Kidney epithelial cell (primary cell): ENCODE measurements at regions not wholly inside any gene's neighbourhood (a gene's known extent, or its start where the extent isn't known, plus 50 kb on each side); places are given as distances from the start of the nearest gene placed in this dataset.
"Not testable (repeated sequence)": the region's sequence is repeated elsewhere in the genome, so short reads cannot be mapped to it uniquely, and the experiment has no call there.

Experiments
- DNase-seq: peaks from one replicate; pipeline ENCODE4 v3.0.0-alpha.2; 2010; ENCODE audit warnings: low read depth
- H3K27me3 ChIP-seq: 2 replicates; pipeline ENCODE4 v1.6.0; 2011; ENCODE audit warnings: low read length; ENCODE audit not compliant: control insufficient read depth, insufficient read depth
- H3K36me3 ChIP-seq: 2 replicates; pipeline ENCODE4 v1.5.1; 2011; ENCODE audit warnings: low read length; ENCODE audit not compliant: control insufficient read depth, insufficient read depth
- H3K4me3 ChIP-seq: 2 replicates; pipeline ENCODE4 v1.5.1; 2011; ENCODE audit warnings: low read depth, mild to moderate bottlenecking, control low read depth, low read length
- TF ChIP-seq, protein P1 (sequence below): IDR thresholded peaks from 2 replicates; pipeline ENCODE4 v1.5.1; 2011; ENCODE audit warnings: mild to moderate bottlenecking, moderate library complexity, low read length, control low read depth, inconsistent platforms; ENCODE audit not compliant: insufficient read depth, poor library complexity, severe bottlenecking

DNA sequence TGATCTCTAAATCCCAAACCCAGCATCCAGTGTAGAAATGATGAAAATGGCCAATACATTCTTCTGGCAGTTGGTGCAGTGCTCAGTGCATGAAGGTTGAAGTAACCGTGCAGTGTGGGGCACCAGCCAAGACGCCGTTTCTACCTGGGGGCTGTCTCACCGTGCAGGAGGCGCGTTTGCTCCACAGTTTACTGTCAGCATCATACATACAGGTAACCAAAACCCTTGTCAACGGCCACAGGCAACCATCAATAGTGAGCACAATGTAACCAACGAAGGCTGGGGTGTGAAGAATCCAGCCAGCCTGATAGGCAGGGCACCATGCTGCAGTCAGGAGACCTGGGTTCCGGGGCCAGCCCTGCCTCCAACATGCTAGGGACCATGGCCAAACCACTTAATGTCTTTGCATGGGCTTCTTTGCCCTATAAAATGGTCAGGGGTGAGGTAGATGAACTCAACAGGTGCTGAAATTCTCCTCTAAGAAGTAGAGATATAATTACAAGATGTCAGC, 127.5 kb upstream of the ID2 start:
- no peak for DNase-seq
- Histone ChIP-seq H3K4me3 (no peak overlapping the region), H3K27me3 (no peaks in the 10 kb centered on the region), H3K36me3 (no peaks in the 10 kb centered on the region)
- TF ChIP-seq, protein P1, sequence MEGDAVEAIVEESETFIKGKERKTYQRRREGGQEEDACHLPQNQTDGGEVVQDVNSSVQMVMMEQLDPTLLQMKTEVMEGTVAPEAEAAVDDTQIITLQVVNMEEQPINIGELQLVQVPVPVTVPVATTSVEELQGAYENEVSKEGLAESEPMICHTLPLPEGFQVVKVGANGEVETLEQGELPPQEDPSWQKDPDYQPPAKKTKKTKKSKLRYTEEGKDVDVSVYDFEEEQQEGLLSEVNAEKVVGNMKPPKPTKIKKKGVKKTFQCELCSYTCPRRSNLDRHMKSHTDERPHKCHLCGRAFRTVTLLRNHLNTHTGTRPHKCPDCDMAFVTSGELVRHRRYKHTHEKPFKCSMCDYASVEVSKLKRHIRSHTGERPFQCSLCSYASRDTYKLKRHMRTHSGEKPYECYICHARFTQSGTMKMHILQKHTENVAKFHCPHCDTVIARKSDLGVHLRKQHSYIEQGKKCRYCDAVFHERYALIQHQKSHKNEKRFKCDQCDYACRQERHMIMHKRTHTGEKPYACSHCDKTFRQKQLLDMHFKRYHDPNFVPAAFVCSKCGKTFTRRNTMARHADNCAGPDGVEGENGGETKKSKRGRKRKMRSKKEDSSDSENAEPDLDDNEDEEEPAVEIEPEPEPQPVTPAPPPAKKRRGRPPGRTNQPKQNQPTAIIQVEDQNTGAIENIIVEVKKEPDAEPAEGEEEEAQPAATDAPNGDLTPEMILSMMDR = no peak

DNA sequence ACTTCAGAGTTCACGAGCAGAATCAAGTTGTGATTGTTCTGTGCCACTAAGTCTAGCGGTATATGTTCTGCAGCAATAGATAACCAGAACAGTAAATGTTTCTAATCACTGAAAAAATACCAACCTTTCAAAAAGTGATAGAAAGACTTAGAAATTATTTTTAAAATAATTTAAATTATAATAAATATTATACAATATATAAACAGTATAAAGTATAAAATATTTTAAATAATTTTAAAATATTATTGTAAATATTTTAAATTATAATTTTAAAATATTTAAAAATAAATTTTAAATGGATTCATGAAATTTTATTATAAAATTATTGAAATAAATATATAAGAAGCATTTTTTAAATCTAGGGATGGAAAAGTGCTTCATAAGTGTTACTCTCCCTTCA, 126.3 kb upstream of the ID2 start:
- Histone ChIP-seq H3K27me3 (no peaks in the 10 kb centered on the region), H3K4me3 (no peak overlapping the region), H3K36me3 (no peaks in the 10 kb centered on the region)
- DNase-seq = no peak
- TF ChIP-seq, protein P1 = no peak

DNA sequence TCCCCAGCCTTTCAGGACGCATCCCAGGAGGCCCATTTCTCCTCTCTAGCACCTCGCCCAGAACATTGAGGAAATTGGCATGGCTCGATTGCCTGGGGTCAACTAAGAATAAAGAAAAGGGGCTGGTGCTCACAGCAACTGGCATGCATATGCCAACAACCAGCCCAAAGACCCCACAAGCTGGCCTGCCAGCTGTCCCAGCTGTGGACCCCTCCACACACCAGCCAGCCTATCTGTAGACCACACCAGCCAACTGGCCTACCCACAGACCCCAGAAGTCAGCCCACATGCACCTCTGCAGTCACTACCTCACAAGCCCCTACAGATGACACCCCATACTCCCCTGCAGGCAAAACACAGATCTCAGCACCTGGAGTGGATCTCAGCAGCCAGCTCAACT, 123.8 kb upstream of the ID2 start:
- H3K4me3 ChIP-seq = no peak overlapping the region
- H3K36me3 ChIP-seq = no peaks in the 10 kb centered on the region
- TF ChIP-seq, protein P1 = no peak
- H3K27me3 ChIP-seq = no peaks in the 10 kb centered on the region
- DNase-seq = no peak

DNA sequence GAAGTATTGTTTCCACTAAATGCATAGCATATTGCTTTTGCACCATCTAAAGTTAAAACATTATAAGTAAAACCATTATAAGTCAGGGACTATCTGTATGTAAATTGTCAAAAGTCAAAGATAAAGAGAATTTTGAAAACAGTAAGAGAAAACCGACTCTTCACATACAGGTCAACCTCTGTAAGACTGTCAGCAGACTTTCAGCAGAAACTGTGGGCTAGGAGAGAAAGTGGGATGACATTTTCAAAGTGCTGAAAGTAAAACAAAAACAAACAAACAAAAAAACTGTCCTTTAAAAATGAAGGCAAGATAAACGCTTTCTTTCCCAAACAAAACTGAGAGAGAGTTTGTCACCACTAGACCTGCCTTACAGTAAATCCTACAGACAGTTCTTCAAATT, 122.9 kb upstream of the ID2 start:
- Histone ChIP-seq H3K36me3 (no peaks in the 10 kb centered on the region), H3K4me3 (no peak overlapping the region), H3K27me3 (no peaks in the 10 kb centered on the region)
- TF ChIP-seq, protein P1 = no peak
- no peak for DNase-seq

DNA sequence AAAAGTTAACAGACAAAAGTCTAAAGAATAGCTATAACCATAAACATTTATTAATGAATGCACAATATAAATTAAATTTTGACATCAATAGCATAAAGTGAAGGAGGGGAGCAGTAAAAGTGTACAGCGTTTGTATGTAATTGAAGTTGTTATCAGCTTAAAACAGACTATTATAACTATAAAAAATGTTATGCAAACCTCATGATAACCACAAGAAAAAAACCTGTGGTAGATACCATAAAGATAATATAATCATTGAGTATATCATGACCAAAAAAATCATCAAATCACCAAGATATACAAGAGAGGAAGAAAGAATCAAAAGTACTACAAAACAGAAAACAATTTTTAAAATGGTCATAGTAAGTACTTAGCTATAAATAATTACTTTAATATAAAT, 122.1 kb upstream of the ID2 start:
- TF ChIP-seq, protein P1 = no peak
- Histone ChIP-seq H3K27me3 (no peaks in the 10 kb centered on the region), H3K4me3 (no peak overlapping the region), H3K36me3 (no peaks in the 10 kb centered on the region)
- DNase-seq = no peak

DNA sequence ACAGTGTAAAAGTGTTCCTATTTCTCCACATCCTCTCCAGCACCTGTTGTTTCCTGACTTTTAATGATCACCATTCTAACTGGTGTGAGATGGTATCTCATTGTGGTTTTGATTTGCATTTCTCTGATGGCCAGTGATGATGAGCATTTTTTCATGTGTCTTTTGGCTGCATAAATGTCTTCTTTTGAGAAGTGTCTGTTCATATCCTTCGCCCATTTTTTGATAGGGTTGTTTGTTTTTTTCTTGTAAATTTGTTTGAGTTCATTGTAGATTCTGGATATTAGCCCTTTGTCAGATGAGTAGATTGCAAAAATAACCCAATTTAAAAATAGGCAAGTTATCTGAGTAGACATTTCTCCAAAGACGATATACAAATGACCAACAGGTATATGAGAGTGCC, 120.2 kb upstream of the ID2 start:
- not testable (repeated sequence) for H3K27me3 ChIP-seq, H3K4me3 ChIP-seq, DNase-seq, H3K36me3 ChIP-seq
